ENCODE measurements at regions not wholly inside any gene's neighbourhood (a gene's known extent, or its start where the extent isn't known, plus 50 kb on each side); places are given as distances from the start of the nearest gene placed in this dataset.

DNA sequence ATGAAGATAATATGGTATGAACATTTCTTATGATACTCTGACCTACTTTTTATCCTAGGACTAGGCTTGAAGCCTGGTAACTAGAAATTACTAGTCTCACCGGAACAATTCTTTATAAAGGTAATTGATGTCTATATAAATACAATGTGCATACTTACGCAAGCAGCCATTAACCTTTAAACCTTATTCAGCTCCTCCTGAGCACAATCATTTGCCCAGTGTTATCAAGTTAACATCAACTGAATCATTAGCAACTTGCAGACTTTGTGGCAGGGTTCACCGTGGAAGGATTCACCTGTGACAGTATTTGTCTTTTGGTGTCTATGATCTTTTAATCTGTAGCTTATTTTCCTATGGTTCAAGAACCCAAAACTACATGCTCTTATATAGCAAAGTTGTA is 508.6 kb upstream of the KLHL1 start:
- Histone ChIP-seq H3K27me3 (ENCODE audit: control insufficient read depth in 1 of 2, insufficient read depth in 2 of 2, low read length in 2 of 2) (no peaks in the 10 kb centered on the region), H3K4me3 (replicated peaks in 1 of 3; ENCODE audit: insufficient read depth in 1 of 3, low read depth in 2 of 3, low read length in 3 of 3) (no peak overlapping the region), H3K4me1 (ENCODE audit: insufficient read depth, low read length) (no peaks in the 10 kb centered on the region), H3K27ac (ENCODE audit: extremely low read length, insufficient read depth, low read length) (no peak overlapping the region), H3K79me2 (ENCODE audit: insufficient read depth, low read length) (no peaks in the 10 kb centered on the region), H3K9me3 (ENCODE audit: low read length) (no peaks in the 10 kb centered on the region), H3K4me2 (ENCODE audit: low read depth, low read length) (no peak overlapping the region), H3K9ac (ENCODE audit: insufficient read depth, low read depth, low read length) (no peak overlapping the region), H4K20me1 (ENCODE audit: insufficient read depth, low read length) (no peaks in the 10 kb centered on the region), H3K36me3 (replicated peaks in 1 of 2; ENCODE audit: control insufficient read depth in 1 of 2, insufficient read depth in 2 of 2, low read length in 2 of 2) (no peaks in the 10 kb centered on the region), H2AFZ (ENCODE audit: low read length) (no peak overlapping the region)
- in situ Hi-C loops (cut with HindIII; ENCODE audit: extremely low pct_ligation_motif_present, low pct_unique_long_range_greater_than_20kb): no loop called here
- WGBS (ENCODE audit: low lambda C conversion rate): 3% methylated on average over 3 of the region's 3 CpGs
- TF ChIP-seq, protein P1, sequence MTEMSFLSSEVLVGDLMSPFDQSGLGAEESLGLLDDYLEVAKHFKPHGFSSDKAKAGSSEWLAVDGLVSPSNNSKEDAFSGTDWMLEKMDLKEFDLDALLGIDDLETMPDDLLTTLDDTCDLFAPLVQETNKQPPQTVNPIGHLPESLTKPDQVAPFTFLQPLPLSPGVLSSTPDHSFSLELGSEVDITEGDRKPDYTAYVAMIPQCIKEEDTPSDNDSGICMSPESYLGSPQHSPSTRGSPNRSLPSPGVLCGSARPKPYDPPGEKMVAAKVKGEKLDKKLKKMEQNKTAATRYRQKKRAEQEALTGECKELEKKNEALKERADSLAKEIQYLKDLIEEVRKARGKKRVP (CRISPR knock-in tag; IDR thresholded peaks at IDR 0.05): no peak
- TF ChIP-seq DR1 (CRISPR knock-in tag; IDR thresholded peaks at IDR 0.05): no peak
- no peak for TF ChIP-seq ZNF605 (CRISPR knock-in tag; IDR thresholded peaks at IDR 0.05)
- TF ChIP-seq SSRP1 (CRISPR knock-in tag; IDR thresholded peaks at IDR 0.05): no peak
- TF ChIP-seq ZNF501 (CRISPR knock-in tag; IDR thresholded peaks at IDR 0.05): no peak
- TF ChIP-seq ZNF629 (CRISPR knock-in tag; conservative IDR thresholded peaks at IDR 0.05): no peak
- no peak for TF ChIP-seq ZBTB3 (CRISPR knock-in tag; IDR thresholded peaks at IDR 0.05; ENCODE audit: borderline replicate concordance, low read depth)
- no peak for TF ChIP-seq GABPB1 (CRISPR knock-in tag; IDR thresholded peaks at IDR 0.05)
- TF ChIP-seq NRL (CRISPR knock-in tag; IDR thresholded peaks at IDR 0.05; ENCODE audit: borderline replicate concordance): no peak
- TF ChIP-seq NR2C2 (CRISPR knock-in tag; IDR thresholded peaks at IDR 0.05; ENCODE audit: borderline replicate concordance): no peak
- TF ChIP-seq ZNF737 (CRISPR knock-in tag; IDR thresholded peaks at IDR 0.05; ENCODE audit: borderline replicate concordance): no peak
- no peak for TF ChIP-seq TOE1 (CRISPR knock-in tag; IDR thresholded peaks at IDR 0.05)
- no peak for TF ChIP-seq SALL1 (CRISPR knock-in tag; IDR thresholded peaks at IDR 0.05)
- TF ChIP-seq ELF1 (CRISPR knock-in tag; IDR thresholded peaks at IDR 0.05): no peak
- TF ChIP-seq EP300 (IDR thresholded peaks at IDR 0.05; ENCODE audit: low read depth in 2 of 2, low read length in 2 of 2): no peak
- no peak for TF ChIP-seq EP300 (CRISPR knock-in tag; IDR thresholded peaks at IDR 0.05; ENCODE audit: borderline replicate concordance)
- TF ChIP-seq ZNF10 (CRISPR knock-in tag; IDR thresholded peaks at IDR 0.05; ENCODE audit: borderline replicate concordance, low read depth): no peak
- FAIRE-seq: no peak
- no peak for DNase-seq (ENCODE audit: low spot score)
- intact Hi-C loops (cut with micrococcal nuclease; ENCODE audit: unreplicated experiment): no loop called here
- ChIA-PET POLR2A (no interaction called here), CTCF (ENCODE audit: low intra/inter-chr PET ratio, low total read pairs) (no interaction called here)
- no peak for ATAC-seq
- BruUV-seq (replicated peaks): no TSS peak
